ENCODE measurements at regions not wholly inside any gene's neighbourhood (a gene's known extent, or its start where the extent isn't known, plus 50 kb on each side); places are given as distances from the start of the nearest gene placed in this dataset.

- ATAC-seq (no peak), DNase-seq (no peak)
- Histone ChIP-seq H3K9me3 (ENCODE audit: control insufficient read depth, low read length) (no peaks in the 10 kb centered on the region), H3K27me3 (ENCODE audit: control insufficient read depth, insufficient read depth) (no peaks in the 10 kb centered on the region), H3K4me1 (ENCODE audit: control insufficient read depth, insufficient read depth, low read length) (no peaks in the 10 kb centered on the region), H3K27ac (ENCODE audit: low read length) (no peak overlapping the region), H3K4me3 (ENCODE audit: low read length) (no peak overlapping the region)
- WGBS = 80% methylated on average over 6 of the region's 6 CpGs
- intact Hi-C loops (cut with DNase I) = no loop called here
These were observed 204.2 kb downstream of the MBD2 start for GRCh38 chr18:54020156-54020745.

- Histone ChIP-seq H3K27ac (ENCODE audit: low read length) (no peak overlapping the region), H3K4me1 (ENCODE audit: control insufficient read depth, insufficient read depth, low read length) (no peaks in the 10 kb centered on the region), H3K27me3 (ENCODE audit: control insufficient read depth, insufficient read depth) (no peaks in the 10 kb centered on the region), H3K9me3 (ENCODE audit: control insufficient read depth, low read length) (no peaks in the 10 kb centered on the region), H3K4me3 (ENCODE audit: low read length) (no peak overlapping the region)
- ATAC-seq (no peak), DNase-seq (no peak)
- intact Hi-C loops (cut with DNase I) = no loop called here
- WGBS = 58% methylated on average over 3 of the region's 3 CpGs
These were observed 204.8 kb downstream of the MBD2 start for GRCh38 chr18:54019641-54020040.

DNA sequence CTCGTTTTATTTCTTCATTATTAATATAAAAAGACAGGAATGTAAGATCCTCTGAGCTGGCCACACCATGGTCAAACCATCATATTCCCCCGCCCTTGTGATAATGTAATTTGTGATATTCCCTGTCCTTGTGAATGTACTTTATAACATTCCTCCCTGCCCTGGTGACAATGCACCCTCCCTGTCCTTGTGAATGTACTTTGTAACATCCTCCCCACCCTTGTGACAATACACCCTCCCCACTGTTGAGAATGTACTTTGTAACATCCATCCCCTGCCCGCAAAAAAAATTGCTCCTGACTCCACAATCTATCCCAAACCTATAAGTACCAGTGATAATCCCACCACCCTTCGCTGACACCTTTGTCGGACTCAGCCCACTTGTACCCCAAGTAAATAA is 211.0 kb downstream of the MBD2 start:
- ATAC-seq (no peak), DNase-seq (no peak)
- H3K4me3 ChIP-seq (ENCODE audit: low read length) = no peak overlapping the region
- intact Hi-C loops (cut with DNase I) = no loop called here
- no peak overlapping the region for H3K27ac ChIP-seq (ENCODE audit: low read length)
- no peaks in the 10 kb centered on the region for H3K9me3 ChIP-seq (ENCODE audit: control insufficient read depth, low read length)
- 83% methylated on average over 5 of the region's 5 CpGs for WGBS
- no peaks in the 10 kb centered on the region for H3K27me3 ChIP-seq (ENCODE audit: control insufficient read depth, insufficient read depth)
- H3K4me1 ChIP-seq (ENCODE audit: control insufficient read depth, insufficient read depth, low read length) = no peaks in the 10 kb centered on the region

DNA sequence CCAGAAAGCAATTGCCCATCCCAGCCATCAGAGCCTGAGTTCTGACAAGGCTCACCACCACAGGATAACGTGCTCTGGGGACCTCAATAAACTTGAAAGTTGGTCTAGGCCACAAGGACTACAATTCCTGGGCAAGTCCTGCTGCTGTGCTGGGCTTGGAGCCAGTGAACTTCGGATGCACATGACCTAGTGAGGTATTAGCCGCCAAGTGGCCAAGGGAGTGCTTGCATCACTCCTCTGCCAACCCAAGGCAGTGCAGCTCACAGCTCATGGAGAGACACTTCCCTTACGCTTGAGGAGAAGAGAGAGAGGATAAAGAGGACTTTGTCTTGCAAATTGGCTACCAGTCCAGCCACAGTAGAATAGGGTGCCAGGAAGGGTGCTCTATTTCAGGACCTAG is 219.6 kb downstream of the MBD2 start:
- ATAC-seq = no peak
- peak in 1 of 3 donors; percentile 34 for DNase-seq
- no peaks in the 10 kb centered on the region for H3K9me3 ChIP-seq (ENCODE audit: control insufficient read depth, low read length)
- intact Hi-C loops (cut with DNase I) = no loop called here
- H3K27me3 ChIP-seq (ENCODE audit: control insufficient read depth, insufficient read depth) = no peaks in the 10 kb centered on the region
- H3K4me1 ChIP-seq (ENCODE audit: control insufficient read depth, insufficient read depth, low read length) = no peaks in the 10 kb centered on the region
- no peak overlapping the region for H3K4me3 ChIP-seq (ENCODE audit: low read length)
- H3K27ac ChIP-seq (ENCODE audit: low read length) = no peak overlapping the region
- WGBS = 67% methylated on average over 4 of the region's 4 CpGs

DNA sequence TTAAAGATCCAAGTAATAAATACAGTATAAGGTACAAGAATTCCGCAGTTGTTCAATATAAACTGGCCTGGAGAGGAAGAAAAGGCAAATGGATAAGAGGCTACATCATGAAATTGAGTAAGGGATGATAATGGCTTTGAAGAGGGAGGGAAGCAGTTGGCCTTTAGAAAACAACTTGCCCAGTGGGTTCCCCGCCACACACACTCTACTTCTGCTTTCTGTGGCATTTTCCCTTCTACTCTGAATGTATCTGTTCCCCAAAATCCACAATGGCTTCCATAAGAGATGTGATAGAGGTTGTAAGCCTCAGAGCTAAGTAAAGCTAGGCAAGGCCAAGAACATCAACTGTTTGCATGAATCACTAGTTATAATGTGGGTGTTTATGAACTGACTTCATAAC is 221.3 kb downstream of the MBD2 start:
- 85% methylated on average over 2 of the region's 2 CpGs for WGBS
- intact Hi-C loops (cut with DNase I) = no loop called here
- ATAC-seq = no peak

DNA sequence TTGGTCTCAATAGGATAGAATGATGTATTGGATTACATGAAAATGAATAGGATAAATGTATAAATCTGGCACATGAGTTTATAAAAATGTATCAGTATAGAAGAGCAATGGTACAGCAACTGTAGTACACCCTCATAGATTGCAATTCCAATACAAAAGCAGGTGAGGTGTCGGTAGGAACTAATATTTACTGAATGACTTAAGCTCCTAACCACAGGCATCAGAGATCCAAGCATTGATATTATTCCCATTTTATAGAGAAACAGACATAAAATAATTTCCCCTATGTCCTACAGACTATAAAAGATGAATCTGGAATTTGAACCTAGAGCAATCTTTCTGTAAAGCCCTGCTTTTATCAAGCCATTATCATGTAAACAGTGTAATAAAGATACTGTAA is 227.4 kb downstream of the MBD2 start:
- ATAC-seq = no peak
- Histone ChIP-seq H3K27ac (ENCODE audit: low read length) (no peak overlapping the region), H3K4me1 (ENCODE audit: control insufficient read depth, insufficient read depth, low read length) (no peaks in the 10 kb centered on the region), H3K27me3 (ENCODE audit: control insufficient read depth, insufficient read depth) (no peaks in the 10 kb centered on the region), H3K4me3 (ENCODE audit: low read length) (no peak overlapping the region), H3K9me3 (ENCODE audit: control insufficient read depth, low read length) (no peaks in the 10 kb centered on the region)
- DNase-seq = no peak
- WGBS = 100% methylated on average over 1 of the region's 1 CpG
- intact Hi-C loops (cut with DNase I) = no loop called here

More for the DNA sequence above, 221.3 kb downstream of the MBD2 start:
- H3K27me3 ChIP-seq (ENCODE audit: control insufficient read depth, insufficient read depth) = no peaks in the 10 kb centered on the region
- H3K9me3 ChIP-seq (ENCODE audit: control insufficient read depth, low read length) = no peaks in the 10 kb centered on the region
- H3K27ac ChIP-seq (ENCODE audit: low read length) = no peak overlapping the region
- H3K4me3 ChIP-seq (ENCODE audit: low read length) = no peak overlapping the region
- H3K4me1 ChIP-seq (ENCODE audit: control insufficient read depth, insufficient read depth, low read length) = no peaks in the 10 kb centered on the region
- no peak for DNase-seq

GRCh38 chr18:53994016-53994415 is 230.5 kb downstream of the MBD2 start:
- 57% methylated on average over 2 of the region's 2 CpGs for WGBS
- H3K4me1 ChIP-seq (ENCODE audit: control insufficient read depth, insufficient read depth, low read length) = no peaks in the 10 kb centered on the region
- no peak overlapping the region for H3K27ac ChIP-seq (ENCODE audit: low read length)
- H3K4me3 ChIP-seq (ENCODE audit: low read length) = no peak overlapping the region
- H3K27me3 ChIP-seq (ENCODE audit: control insufficient read depth, insufficient read depth) = no peaks in the 10 kb centered on the region
- ATAC-seq (no peak), DNase-seq (no peak)
- no peaks in the 10 kb centered on the region for H3K9me3 ChIP-seq (ENCODE audit: control insufficient read depth, low read length)
- intact Hi-C loops (cut with DNase I) = no loop called here

- Histone ChIP-seq H3K27me3 (ENCODE audit: control insufficient read depth, insufficient read depth) (no peaks in the 10 kb centered on the region), H3K4me1 (ENCODE audit: control insufficient read depth, insufficient read depth, low read length) (no peaks in the 10 kb centered on the region), H3K4me3 (ENCODE audit: low read length) (no peak overlapping the region), H3K27ac (ENCODE audit: low read length) (no peak overlapping the region), H3K9me3 (ENCODE audit: control insufficient read depth, low read length) (no peaks in the 10 kb centered on the region)
- intact Hi-C loops (cut with DNase I) = no loop called here
- WGBS = 78% methylated on average over 5 of the region's 5 CpGs
- DNase-seq (no peak), ATAC-seq (no peak)
These were observed 232.7 kb downstream of the MBD2 start for GRCh38 chr18:53991805-53992204.

DNA sequence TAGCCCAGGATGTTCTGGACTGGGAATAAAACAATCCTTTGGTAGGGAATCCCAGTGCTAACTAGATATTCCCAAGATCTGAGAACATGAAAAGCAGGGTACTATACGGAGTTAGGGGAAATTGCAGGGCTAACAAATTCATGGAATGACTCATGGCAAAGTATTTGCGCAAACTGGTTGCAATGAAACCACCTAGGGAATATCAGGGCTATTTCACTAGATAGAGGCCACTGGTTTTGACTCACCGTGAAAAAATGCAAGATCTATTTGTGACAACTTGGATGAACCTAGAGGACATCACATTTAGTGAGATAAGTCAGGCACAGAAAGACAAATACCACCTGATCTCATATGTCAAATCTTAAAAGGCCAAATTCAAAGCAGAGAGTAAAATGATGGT is 233.3 kb downstream of the MBD2 start:
- DNase-seq (no peak), ATAC-seq (no peak)
- intact Hi-C loops (cut with DNase I) = no loop called here
- Histone ChIP-seq H3K27ac (ENCODE audit: low read length) (no peak overlapping the region), H3K4me1 (ENCODE audit: control insufficient read depth, insufficient read depth, low read length) (no peaks in the 10 kb centered on the region), H3K27me3 (ENCODE audit: control insufficient read depth, insufficient read depth) (no peaks in the 10 kb centered on the region), H3K4me3 (ENCODE audit: low read length) (no peak overlapping the region), H3K9me3 (ENCODE audit: control insufficient read depth, low read length) (no peaks in the 10 kb centered on the region)
- WGBS = 63% methylated on average over 3 of the region's 3 CpGs

DNA sequence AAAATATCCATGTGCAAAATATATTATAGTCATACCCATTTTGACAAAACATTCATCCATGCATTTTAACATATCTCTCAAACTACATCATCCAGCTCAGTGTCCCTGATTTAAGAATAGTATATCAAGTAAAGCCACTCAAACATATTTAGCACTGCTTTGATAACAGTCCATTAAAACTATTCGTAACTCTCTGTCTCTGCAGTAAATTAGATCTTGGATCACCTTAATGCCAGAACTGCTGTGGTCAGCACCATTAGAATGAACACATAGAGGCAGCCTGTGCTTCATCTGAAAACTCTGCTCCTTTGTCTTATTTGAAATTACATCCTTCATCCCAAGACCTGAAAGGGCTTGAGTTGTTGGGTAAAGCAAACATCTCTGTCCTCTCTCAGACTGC is 234.0 kb downstream of the MBD2 start:
- 51% methylated on average over 1 of the region's 1 CpG for WGBS
- no peaks in the 10 kb centered on the region for H3K27me3 ChIP-seq (ENCODE audit: control insufficient read depth, insufficient read depth)
- no peak for ATAC-seq

GRCh38 chr18:53984021-53984420 is 240.4 kb downstream of the MBD2 start:
- DNase-seq = no peak
- intact Hi-C loops (cut with DNase I) = no loop called here
- Histone ChIP-seq H3K4me1 (ENCODE audit: control insufficient read depth, insufficient read depth, low read length) (no peaks in the 10 kb centered on the region), H3K27me3 (ENCODE audit: control insufficient read depth, insufficient read depth) (no peaks in the 10 kb centered on the region), H3K9me3 (ENCODE audit: control insufficient read depth, low read length) (no peaks in the 10 kb centered on the region), H3K4me3 (ENCODE audit: low read length) (no peak overlapping the region), H3K27ac (ENCODE audit: low read length) (no peak overlapping the region)
- 65% methylated on average over 3 of the region's 3 CpGs for WGBS
- no peak for ATAC-seq

More for the DNA sequence above, 234.0 kb downstream of the MBD2 start:
- no peak overlapping the region for H3K4me3 ChIP-seq (ENCODE audit: low read length)
- no peak for DNase-seq
- no peak overlapping the region for H3K27ac ChIP-seq (ENCODE audit: low read length)
- H3K9me3 ChIP-seq (ENCODE audit: control insufficient read depth, low read length) = no peaks in the 10 kb centered on the region
- no peaks in the 10 kb centered on the region for H3K4me1 ChIP-seq (ENCODE audit: control insufficient read depth, insufficient read depth, low read length)
- intact Hi-C loops (cut with DNase I) = no loop called here

DNA sequence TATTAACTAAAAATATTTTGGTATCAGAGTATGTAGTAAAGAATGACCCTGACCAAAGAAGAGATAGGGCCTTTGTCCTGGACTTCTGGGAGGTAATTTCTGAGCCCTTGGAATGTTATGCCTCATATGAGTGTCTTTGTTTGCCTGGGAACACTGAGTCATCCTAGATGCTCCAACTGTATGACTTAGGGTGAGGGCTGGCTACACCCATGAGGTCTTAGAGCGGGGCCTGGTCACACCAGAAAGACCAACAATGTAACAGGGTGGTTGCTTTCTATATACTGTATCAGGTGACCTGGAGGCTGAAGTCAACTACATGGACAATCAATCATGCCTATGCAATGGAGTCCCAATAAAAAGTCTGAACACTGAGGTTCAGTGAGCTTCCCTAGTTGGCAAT is 253.1 kb downstream of the MBD2 start:
- intact Hi-C loops (cut with DNase I) = no loop called here
- no peak for ATAC-seq
- 40% methylated on average over 1 of the region's 1 CpG for WGBS

More for the DNA sequence above, 253.1 kb downstream of the MBD2 start:
- no peaks in the 10 kb centered on the region for H3K4me1 ChIP-seq (ENCODE audit: control insufficient read depth, insufficient read depth, low read length)
- no peaks in the 10 kb centered on the region for H3K9me3 ChIP-seq (ENCODE audit: control insufficient read depth, low read length)
- DNase-seq = no peak
- H3K4me3 ChIP-seq (ENCODE audit: low read length) = no peak overlapping the region
- H3K27me3 ChIP-seq (ENCODE audit: control insufficient read depth, insufficient read depth) = no peaks in the 10 kb centered on the region
- no peak overlapping the region for H3K27ac ChIP-seq (ENCODE audit: low read length)

Measured in right cardiac atrium (tissue), 5 donors.